Stimulated activated effector memory CD8-positive, alpha-beta T cell treated with anti-CD3 and anti-CD28 coated beads, Interleukin-12 subunit alpha, Interleukin-12 subunit beta, amount 100 ng/mL, for 72 hours (primary cell): ENCODE measurements at regions not wholly inside any gene's neighbourhood (a gene's known extent, or its start where the extent isn't known, plus 50 kb on each side); places are given as distances from the start of the nearest gene placed in this dataset.

Source experiments
- ATAC-seq: fragments of 150-1000 bp; cut with Tn5 transposase; 2 replicates; pipeline ENCODE4 v1.10.0; 2021
- DNase-seq, 2 donors: peaks; one replicate each; pipeline ENCODE4 v3.0.0; 2021 to 2022; ENCODE audit warnings: low spot score in 2 of 2
- H3K27ac Mint-ChIP-seq: one replicate; pipeline ENCODE4 v1.8.0; 2022; ENCODE audit warnings: mild to moderate bottlenecking, mixed read lengths
- H3K36me3 Mint-ChIP-seq: one replicate; pipeline ENCODE4 v1.8.0; 2022; ENCODE audit warnings: mild to moderate bottlenecking, mixed read lengths
- H3K4me1 Mint-ChIP-seq: one replicate; pipeline ENCODE4 v1.8.0; 2022; ENCODE audit warnings: mixed read lengths
- H3K4me3 Mint-ChIP-seq: one replicate; pipeline ENCODE4 v1.8.0; 2022; ENCODE audit warnings: mild to moderate bottlenecking, mixed read lengths
- H3K9me3 Mint-ChIP-seq: one replicate; pipeline ENCODE4 v1.8.0; 2022; ENCODE audit warnings: mixed read lengths

DNA sequence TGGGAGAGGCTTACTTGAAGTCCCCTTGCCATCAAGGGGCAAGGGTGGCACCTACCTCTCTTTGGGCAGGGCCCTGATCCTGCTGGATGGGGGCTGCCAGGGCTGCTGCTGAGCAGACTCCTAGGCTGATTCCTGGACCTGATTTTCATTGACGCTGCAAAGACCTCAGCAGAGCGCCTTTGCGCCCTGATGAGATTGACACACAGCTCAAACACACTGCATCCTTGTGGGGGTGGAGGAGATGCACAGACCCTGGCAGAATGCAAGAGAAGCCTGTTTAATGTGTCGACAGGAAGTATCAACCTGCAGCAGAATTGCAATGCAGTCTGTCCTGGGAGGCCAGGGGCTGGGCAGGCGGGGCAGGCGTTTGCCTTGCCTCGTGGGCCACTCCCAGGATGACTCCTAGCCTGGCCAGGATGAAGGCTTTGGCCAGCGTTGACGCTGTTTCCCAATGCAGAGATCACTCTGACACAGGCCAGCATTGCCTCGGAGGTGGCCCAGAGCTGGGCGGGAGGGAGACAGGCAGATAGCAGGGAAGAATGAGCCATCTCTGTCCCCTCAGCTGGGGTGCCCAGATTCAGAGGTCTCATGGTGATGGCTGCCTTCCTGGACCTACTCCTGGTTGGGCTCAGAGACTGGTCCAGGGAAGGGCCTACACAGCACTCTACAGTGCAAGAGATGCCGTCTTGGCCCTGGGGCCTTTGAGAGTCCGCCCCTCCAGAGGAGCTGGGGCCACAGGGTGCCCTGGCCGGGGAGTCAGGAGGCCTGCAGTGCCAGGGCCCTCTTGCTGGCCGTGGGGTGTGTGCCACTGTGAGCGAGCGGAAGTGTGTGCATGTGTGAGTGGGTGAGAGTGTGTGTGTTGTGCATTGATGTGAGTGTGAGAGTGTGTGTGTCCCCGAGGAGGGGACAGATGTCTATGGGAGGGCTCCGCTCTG lies 108.3 kb downstream of the KIF26A start:
- Mint-ChIP-seq H3K4me3 (no peak overlapping the region), H3K36me3 (no peaks in the 10 kb centered on the region), H3K9me3 (no peaks in the 10 kb centered on the region), H3K4me1 (no peaks in the 10 kb centered on the region), H3K27ac (no peak overlapping the region)
- no peak for ATAC-seq
- DNase-seq: no peak

DNA sequence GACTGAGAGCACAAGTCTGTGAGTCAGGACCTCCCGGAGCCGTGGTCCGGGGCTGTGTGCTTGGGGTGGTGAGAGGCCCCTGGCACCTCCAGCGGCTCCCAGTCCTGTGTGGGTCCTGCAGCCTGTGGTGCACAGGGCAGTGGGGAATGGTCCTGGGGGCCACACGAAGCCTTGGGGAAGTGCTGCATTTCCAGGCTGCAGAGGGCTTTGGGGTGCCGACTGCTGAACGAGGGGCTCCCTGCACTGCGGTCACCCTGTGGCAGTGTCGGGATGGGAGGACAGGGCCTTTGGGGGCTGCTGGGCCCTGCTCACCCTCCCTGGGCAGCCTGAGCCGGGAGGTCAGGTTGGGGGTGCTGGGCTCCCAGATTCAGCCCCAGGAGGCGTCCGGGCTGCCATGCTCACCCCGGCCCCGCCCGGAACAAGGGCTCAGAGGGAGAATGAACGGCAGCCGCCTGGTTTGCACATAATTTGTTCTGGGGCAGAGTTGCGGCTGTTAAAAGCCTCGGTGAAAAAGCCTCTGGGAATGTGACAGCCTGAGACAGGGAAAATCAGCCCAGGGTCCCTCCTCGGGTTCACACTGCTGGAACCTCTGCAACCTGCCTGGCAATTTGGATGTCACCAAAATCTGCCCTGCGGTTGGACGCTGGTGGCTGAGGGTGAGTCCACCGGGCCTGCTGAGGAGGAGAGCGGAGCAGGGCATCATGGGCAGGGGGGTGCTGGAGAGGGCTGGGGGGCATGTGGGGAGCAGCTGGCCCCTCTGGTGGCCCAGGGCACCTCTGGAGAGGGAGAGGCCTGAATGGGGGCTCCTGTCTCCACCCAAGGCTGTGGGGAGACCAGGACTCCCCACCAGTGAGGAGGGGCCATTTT lies 109.2 kb downstream of the KIF26A start:
- H3K4me1 Mint-ChIP-seq: peaks cover 5% of the 10 kb centered on the region
- H3K36me3 Mint-ChIP-seq: no peaks in the 10 kb centered on the region
- DNase-seq (no peak), ATAC-seq (no peak)
- H3K9me3 Mint-ChIP-seq: peaks cover 2% of the 10 kb centered on the region
- H3K27ac Mint-ChIP-seq: no peak overlapping the region
- H3K4me3 Mint-ChIP-seq: no peak overlapping the region

DNA sequence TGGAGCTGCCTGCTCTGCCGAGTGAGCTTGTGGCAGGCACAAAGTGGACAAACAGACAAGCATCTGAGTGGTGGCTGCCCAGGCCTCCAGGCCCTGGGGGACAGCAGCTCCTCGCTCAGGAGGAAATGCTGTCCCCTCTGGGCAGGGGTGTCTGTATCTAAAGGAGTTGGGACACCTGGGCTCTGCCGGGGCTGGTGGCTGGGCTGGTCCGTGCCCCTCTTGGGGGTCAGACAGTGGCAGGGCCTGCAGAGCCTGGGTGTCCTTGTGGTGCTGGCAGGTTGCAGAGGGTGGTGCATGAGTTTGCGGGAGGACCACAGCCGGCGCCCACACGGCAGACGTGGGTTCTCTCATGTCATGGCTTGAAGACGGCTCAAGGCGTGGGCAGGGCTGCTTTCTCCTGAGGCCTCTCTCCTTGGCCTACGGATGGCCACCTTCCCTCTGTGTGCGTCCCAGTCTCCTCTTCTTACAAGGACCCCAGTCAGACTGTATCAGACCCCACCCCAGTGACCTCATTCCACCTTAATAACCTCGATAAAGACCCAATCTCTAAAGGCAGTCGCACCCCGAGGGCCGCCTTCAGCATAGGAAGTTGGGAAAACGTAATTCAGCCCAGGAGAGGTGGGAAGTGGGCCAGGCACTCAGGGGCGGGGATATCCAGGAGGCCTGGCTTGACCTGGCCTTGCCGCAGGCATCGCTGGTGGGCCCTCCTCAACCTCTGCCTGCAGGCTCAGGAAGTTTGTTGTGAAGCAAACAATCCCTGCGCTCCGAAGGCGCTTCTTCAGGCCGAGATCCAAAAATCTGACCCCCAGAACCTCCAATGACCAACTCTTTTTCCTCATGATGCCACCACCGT lies 110.0 kb downstream of the KIF26A start:
- DNase-seq (no peak), ATAC-seq (no peak)
- Mint-ChIP-seq H3K4me3 (no peak overlapping the region), H3K9me3 (peaks cover 2% of the 10 kb centered on the region), H3K36me3 (no peaks in the 10 kb centered on the region), H3K4me1 (peaks cover 5% of the 10 kb centered on the region), H3K27ac (no peak overlapping the region)

DNA sequence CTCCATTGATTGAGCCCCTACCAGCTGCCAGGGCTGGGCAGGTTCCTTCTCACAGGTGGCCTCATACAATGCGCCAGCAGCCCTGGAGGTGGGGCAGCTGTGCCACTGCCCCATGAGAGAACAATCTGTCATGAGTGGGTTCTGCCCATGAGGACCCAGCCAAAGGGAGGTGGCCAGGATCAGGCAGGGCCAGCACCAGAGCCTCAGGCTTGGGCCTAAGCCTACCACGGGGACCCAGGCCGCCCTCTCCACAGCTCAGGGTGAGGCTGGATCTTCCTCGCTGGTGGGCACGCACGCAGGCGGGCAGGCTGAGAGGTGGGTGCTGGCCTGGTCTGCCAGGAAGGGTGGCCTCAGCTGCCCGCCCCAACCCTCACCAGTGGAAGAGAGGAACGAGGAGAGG lies 110.7 kb downstream of the KIF26A start:
- Mint-ChIP-seq H3K9me3 (peaks cover 2% of the 10 kb centered on the region), H3K27ac (no peak overlapping the region), H3K4me3 (no peak overlapping the region), H3K4me1 (peaks cover 5% of the 10 kb centered on the region), H3K36me3 (no peaks in the 10 kb centered on the region)
- DNase-seq (peak in 1 of 2 donors; percentile 15), ATAC-seq (no peak)

DNA sequence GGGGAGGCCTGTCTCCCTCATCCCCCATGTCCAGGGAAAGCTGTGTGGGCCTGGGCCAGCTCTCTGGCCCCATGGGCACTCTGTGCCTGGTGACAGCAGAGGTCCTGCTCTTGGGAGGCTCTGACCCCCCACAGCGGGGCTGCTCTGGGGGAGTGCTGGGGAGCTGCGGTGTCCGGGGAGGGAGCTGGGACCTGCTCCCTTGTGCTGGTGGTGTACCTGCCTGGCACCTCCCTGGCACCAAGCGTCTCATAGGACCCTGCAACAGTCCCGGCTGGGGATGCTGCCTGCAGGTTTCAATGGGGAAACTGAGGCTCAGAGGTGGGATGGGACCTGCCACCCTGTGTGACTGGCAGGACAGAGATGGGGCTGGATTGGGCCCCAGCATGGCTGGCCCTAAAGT lies 111.3 kb downstream of the KIF26A start:
- Mint-ChIP-seq H3K36me3 (no peaks in the 10 kb centered on the region), H3K9me3 (peaks cover 2% of the 10 kb centered on the region), H3K4me1 (peaks cover 5% of the 10 kb centered on the region), H3K27ac (peak overlapping the region; percentile 20), H3K4me3 (no peak overlapping the region)
- DNase-seq (peak in 1 of 2 donors; percentile 37), ATAC-seq (no peak)

DNA sequence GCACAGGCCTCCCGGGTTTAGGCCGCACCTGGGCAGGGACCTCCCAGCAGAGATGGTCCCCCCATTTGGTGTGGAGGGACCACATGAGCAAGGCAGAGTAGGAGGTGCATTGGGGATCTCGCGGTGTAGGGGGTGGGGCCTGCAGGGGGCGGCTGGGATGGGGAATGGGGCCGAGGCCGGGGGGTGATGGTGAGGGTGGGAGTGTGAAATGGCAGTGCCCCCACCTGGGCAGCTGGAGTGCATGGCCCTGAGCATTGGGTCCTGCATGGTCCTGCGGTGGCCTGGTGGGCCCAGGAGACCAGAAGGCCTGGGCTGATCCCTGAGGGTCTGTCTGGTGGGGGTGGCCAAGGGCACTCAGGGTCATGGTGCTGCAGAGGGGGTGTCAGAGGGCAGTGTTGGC lies 111.8 kb downstream of the KIF26A start:
- no peak overlapping the region for H3K4me3 Mint-ChIP-seq
- DNase-seq (peak in 1 of 2 donors; percentile 32), ATAC-seq (no peak)
- H3K9me3 Mint-ChIP-seq: peaks cover 2% of the 10 kb centered on the region
- H3K36me3 Mint-ChIP-seq: no peaks in the 10 kb centered on the region
- H3K27ac Mint-ChIP-seq: peak overlapping the region; percentile 20
- H3K4me1 Mint-ChIP-seq: peaks cover 5% of the 10 kb centered on the region

DNA sequence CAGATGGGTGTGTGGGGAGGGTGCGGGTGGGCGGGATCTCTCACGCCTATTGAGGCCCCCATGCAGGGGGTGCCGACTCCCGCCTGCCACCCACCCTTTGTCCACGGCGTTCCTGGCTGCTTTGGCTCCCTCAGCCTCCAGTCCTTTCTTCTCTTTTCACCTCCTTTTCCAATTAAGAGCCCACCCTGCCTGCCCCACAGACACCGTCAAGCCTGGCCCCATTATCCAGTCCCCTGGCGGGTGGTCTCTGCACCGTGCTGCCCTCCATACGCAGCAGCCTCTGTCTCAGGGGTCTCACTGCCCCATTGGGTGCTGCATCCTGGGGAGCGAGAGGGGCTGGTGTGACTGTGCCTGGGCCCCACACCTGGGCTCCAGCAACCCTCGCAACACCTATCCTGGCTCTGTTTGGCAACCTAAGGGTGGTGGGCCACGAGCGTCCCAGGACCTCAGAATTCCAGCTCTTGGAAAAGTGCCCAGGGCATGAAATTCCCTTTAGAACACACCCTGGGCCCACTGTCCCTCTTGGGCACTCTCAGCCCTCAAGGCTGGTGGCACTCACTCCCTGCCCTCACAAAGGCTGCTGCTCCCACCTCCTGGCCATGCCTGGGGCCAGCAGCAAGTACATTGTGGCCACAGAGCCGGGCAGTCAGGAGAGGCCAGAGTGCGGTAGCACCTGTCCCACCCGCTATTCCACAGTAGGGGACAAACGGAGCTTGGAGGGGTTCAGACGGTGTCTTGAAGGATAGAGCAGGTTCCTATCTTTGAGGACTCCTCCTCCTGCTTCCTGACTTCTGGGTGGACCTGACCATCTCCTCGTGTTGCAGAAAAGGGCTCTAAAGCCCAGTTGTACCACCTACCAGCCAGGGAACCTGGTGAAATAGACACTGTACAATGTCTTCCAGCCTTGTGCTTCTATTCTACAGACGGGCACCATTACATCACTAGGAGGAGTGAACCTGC lies 114.1 kb downstream of the KIF26A start:
- ATAC-seq: no peak
- Mint-ChIP-seq H3K9me3 (peaks cover 2% of the 10 kb centered on the region), H3K36me3 (no peaks in the 10 kb centered on the region), H3K27ac (peak overlapping the region; percentile 83), H3K4me3 (no peak overlapping the region), H3K4me1 (peaks cover 5% of the 10 kb centered on the region)
- no peak for DNase-seq

DNA sequence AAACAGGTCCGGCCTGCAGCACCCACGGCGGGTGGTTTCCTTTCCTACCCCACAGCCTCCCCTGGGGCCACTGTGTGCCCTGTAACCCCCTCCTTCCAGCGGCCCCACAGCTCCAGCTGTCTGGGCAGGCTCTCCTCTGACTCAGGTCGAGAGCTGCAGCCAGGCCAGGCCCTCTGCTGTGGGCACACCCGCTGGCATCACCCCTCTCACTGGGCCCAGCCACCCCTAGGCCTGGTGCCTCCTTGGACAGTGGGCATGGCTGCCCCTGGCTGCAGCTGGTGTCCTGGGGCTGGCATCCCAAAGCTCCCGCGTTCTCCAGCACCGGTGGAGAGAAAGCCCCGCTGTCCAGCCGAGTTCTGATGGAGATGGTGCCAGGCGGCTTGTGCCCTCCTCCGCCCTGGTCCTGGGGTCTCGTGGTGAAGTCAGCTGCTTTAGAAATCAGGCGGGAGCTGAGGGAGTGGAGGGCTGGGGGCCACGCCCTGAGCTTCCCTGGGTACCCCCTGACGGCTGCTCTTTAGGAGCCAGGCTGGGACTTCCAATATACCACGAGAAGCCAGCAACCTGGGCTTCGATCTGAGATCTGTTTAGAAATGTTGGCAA lies 114.9 kb downstream of the KIF26A start:
- Mint-ChIP-seq H3K4me1 (peaks cover 5% of the 10 kb centered on the region), H3K4me3 (no peak overlapping the region), H3K9me3 (peaks cover 2% of the 10 kb centered on the region), H3K27ac (peak overlapping the region; percentile 54), H3K36me3 (no peaks in the 10 kb centered on the region)
- DNase-seq: no peak
- ATAC-seq: no peak

DNA sequence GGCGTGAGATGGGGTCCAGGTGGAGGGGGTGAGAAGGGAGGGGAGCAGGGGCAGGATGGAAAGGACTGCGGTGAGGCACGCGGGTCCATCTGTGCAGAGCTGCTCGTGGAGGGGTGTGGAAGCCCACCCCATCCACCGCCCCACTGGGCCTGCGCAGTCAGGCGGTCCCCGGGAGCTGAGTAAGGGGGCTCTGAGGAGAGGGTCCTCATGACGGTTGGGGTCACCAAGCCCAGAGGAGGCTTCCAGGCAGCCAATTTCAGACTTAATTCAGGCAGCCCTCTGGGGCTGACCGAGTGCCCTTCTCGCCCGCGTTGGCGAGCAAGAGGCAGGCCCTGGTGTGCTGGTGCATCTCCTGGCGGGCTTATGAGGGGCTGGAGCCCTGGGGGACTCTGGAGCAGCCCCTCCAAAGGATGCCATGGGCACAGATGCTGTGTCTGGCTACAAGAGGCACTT lies 115.5 kb downstream of the KIF26A start:
- Mint-ChIP-seq H3K9me3 (peaks cover 2% of the 10 kb centered on the region), H3K4me3 (no peak overlapping the region), H3K4me1 (peaks cover 5% of the 10 kb centered on the region), H3K27ac (no peak overlapping the region), H3K36me3 (no peaks in the 10 kb centered on the region)
- no peak for ATAC-seq
- no peak for DNase-seq

DNA sequence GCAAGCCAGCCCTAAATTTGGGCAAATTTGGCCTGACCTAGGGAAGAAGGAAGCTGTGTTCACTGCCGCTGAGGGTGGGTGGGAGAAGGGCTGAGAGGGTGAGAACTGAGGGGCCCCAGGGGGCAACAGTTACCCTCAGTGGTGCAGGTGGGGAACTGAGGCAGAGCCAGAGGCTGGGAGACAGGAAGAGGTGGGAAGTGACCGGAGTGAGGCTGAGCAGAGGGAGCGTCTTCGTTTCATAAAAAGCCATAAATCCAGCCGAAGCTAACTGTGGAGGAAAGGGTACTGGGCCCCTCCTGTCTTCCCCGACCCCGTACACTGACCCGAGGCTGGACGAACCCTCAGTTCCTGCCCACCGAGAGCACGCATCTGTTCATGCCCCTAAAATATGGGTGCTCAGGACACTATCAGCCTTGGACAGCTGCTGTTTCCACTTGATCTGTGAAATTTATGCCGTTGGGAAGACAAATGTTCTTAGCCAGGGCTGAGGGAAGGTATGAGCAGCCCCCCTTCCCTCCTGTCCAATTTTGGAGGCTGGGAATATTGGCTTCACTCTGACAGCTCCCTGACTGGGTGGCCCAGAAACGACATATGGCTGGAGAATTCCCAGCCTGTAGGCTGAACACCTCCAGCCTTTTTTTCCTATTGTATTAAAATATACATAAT lies 116.5 kb downstream of the KIF26A start:
- H3K4me3 Mint-ChIP-seq: no peak overlapping the region
- ATAC-seq: no peak
- DNase-seq: no peak

DNA sequence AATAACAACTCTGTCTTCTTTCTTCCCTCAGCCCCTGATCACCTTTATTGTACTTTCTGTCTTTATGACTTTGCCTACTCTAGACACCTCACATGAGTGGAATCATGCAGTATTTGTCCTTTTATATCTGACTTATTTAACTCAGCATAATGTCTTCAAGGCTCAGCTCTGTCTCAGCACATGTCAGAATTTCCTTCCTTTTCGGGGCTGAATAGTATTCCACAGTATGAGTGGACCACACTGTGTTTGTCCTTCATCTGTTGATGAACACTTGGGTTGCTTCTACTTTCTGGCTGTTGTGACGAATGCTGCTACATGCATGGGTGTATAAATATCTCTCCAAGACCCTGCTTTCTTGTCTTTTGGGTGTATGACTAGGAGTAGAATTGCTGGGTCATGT lies 117.6 kb downstream of the KIF26A start:
- ATAC-seq: no peak
- DNase-seq: no peak
- Mint-ChIP-seq H3K27ac (no peak overlapping the region), H3K4me1 (peaks cover 5% of the 10 kb centered on the region), H3K36me3 (no peaks in the 10 kb centered on the region), H3K4me3 (no peak overlapping the region), H3K9me3 (peaks cover 2% of the 10 kb centered on the region)

More for the DNA sequence above, 116.5 kb downstream of the KIF26A start:
- H3K27ac Mint-ChIP-seq: no peak overlapping the region
- H3K4me1 Mint-ChIP-seq: peaks cover 5% of the 10 kb centered on the region
- no peaks in the 10 kb centered on the region for H3K36me3 Mint-ChIP-seq
- peaks cover 2% of the 10 kb centered on the region for H3K9me3 Mint-ChIP-seq

DNA sequence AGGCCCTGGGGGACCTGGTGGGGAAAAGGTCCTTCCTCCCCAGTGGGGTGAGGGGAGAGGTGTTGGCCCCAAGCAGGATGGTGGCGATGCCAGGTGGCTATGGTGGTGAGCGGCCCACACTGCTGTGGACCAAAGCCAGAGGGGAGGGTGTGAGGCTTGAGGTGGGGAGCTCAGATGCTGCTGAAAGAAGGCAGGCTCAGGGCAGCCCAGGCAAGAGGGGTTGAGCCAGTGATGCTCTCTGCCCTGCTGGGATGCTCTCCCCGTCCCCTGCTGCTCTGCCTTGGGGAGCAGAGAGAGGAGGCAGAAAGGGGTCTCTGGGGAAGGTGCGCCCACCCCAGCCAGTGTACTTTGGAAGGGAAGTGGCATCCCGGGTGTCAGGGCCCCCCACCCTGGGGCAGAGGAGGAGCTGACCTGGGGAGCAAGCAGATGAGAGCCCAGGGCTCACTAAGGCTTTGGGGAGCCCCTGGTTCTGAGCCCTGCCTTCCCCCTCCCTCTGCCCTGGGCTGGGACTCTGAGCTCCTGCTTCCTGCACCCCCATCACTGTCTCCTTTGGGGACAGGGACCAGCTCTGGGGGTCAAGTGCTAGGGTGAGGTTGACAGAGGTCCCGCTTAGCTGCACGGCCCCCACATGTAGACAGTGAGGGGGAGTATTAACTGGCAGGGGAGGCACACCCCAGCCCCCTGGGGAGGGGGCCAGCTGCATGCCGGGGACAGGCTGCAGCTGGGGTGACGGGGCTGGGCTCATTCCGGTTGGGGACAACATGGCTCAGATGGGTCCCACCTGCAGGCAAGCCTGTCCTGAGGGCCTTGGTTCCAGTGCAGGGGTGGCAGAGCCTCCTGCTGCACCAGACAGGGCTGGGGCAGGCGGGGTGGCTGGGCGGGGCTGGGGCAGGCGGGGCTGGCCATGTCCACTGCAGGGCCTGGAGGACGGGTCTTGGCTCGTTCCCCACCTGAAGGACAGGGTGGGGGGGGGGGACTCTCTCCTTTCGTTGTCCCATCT lies 124.4 kb downstream of the KIF26A start:
- peak; percentile 16 for ATAC-seq
- H3K27ac Mint-ChIP-seq: no peak overlapping the region
- H3K9me3 Mint-ChIP-seq: peaks cover 2% of the 10 kb centered on the region
- DNase-seq: no peak
- no peaks in the 10 kb centered on the region for H3K4me1 Mint-ChIP-seq
- H3K36me3 Mint-ChIP-seq: no peaks in the 10 kb centered on the region
- no peak overlapping the region for H3K4me3 Mint-ChIP-seq
